ENCODE measurements at regions not wholly inside any gene's neighbourhood (a gene's known extent, or its start where the extent isn't known, plus 50 kb on each side); places are given as distances from the start of the nearest gene placed in this dataset.

GRCh38 chr7:112986256-112987031, 100.2 kb downstream of the GPR85 start:
- Histone ChIP-seq H3K9me3 (ENCODE audit: control insufficient read depth in 2 of 3, insufficient read depth in 1 of 3, low read length in 3 of 3) (no peaks in the 10 kb centered on the region), H3K4me1 (ENCODE audit: control insufficient read depth in 2 of 3, insufficient read depth in 2 of 3, low read depth in 1 of 3, low read length in 3 of 3) (no peaks in the 10 kb centered on the region), H3K36me3 (ENCODE audit: control insufficient read depth in 2 of 3, insufficient read depth in 3 of 3, low read length in 3 of 3) (no peaks in the 10 kb centered on the region), H3K27me3 (ENCODE audit: control insufficient read depth, insufficient read depth, low read length) (no peaks in the 10 kb centered on the region), H3K9ac (ENCODE audit: low read length in 3 of 3) (no peak overlapping the region), H3K4me3 (ENCODE audit: low read length in 3 of 3) (no peak overlapping the region), H3K27ac (ENCODE audit: low read depth in 2 of 2, low read length in 2 of 2) (no peak overlapping the region)
- TF ChIP-seq CTCF (IDR thresholded peaks at IDR 0.05; ENCODE audit: borderline replicate concordance, extremely low read depth, insufficient read depth) = no peak
- intact Hi-C loops (cut with DNase I) = no loop called here
- no peak for DNase-seq
- FAIRE-seq = no peak

- H3K27me3 ChIP-seq (ENCODE audit: control insufficient read depth, insufficient read depth, low read length) = no peaks in the 10 kb centered on the region
- H3K27ac ChIP-seq (ENCODE audit: low read depth in 2 of 2, low read length in 2 of 2) = no peak overlapping the region
- no peaks in the 10 kb centered on the region for H3K4me1 ChIP-seq (ENCODE audit: control insufficient read depth in 2 of 3, insufficient read depth in 2 of 3, low read depth in 1 of 3, low read length in 3 of 3)
- no peak for TF ChIP-seq CTCF (IDR thresholded peaks at IDR 0.05; ENCODE audit: borderline replicate concordance, extremely low read depth, insufficient read depth)
- no peak overlapping the region for H3K4me3 ChIP-seq (ENCODE audit: low read length in 3 of 3)
- no peak overlapping the region for H3K9ac ChIP-seq (ENCODE audit: low read length in 3 of 3)
- no peaks in the 10 kb centered on the region for H3K36me3 ChIP-seq (ENCODE audit: control insufficient read depth in 2 of 3, insufficient read depth in 3 of 3, low read length in 3 of 3)
- intact Hi-C loops (cut with DNase I) = no loop called here
- H3K9me3 ChIP-seq (ENCODE audit: control insufficient read depth in 2 of 3, insufficient read depth in 1 of 3, low read length in 3 of 3) = no peaks in the 10 kb centered on the region
- FAIRE-seq = no peak
- no peak for DNase-seq
These were observed 101.1 kb downstream of the GPR85 start for GRCh38 chr7:112985377-112985987.

GRCh38 chr7:112982441-112983063, 104.1 kb downstream of the GPR85 start:
- H3K27me3 ChIP-seq (ENCODE audit: control insufficient read depth, insufficient read depth, low read length) = no peaks in the 10 kb centered on the region
- DNase-seq (no peak), FAIRE-seq (no peak)
- no peaks in the 10 kb centered on the region for H3K9me3 ChIP-seq (ENCODE audit: control insufficient read depth in 2 of 3, insufficient read depth in 1 of 3, low read length in 3 of 3)
- no peak for TF ChIP-seq CTCF (IDR thresholded peaks at IDR 0.05; ENCODE audit: borderline replicate concordance, extremely low read depth, insufficient read depth)
- H3K27ac ChIP-seq (ENCODE audit: low read depth in 2 of 2, low read length in 2 of 2) = no peak overlapping the region
- H3K9ac ChIP-seq (ENCODE audit: low read length in 3 of 3) = no peak overlapping the region
- H3K4me3 ChIP-seq (ENCODE audit: low read length in 3 of 3) = no peak overlapping the region
- H3K36me3 ChIP-seq (ENCODE audit: control insufficient read depth in 2 of 3, insufficient read depth in 3 of 3, low read length in 3 of 3) = no peaks in the 10 kb centered on the region
- intact Hi-C loops (cut with DNase I) = no loop called here
- no peaks in the 10 kb centered on the region for H3K4me1 ChIP-seq (ENCODE audit: control insufficient read depth in 2 of 3, insufficient read depth in 2 of 3, low read depth in 1 of 3, low read length in 3 of 3)

Data from kidney (tissue), 13 donors.